Lung (tissue), 11 donors: ENCODE measurements at regions not wholly inside any gene's neighbourhood (a gene's known extent, or its start where the extent isn't known, plus 50 kb on each side); places are given as distances from the start of the nearest gene placed in this dataset.

Experiments used
- ATAC-seq: fragments of 200-7000 bp; cut with Tn5 transposase; one replicate; pipeline ENCODE4 v1.9.1; 2020; ENCODE audit warnings: moderate number of reproducible peaks; ENCODE audit not compliant: insufficient read depth, low FRiP score
- DNase-seq, 3 donors: peaks; one replicate each; pipeline ENCODE4 v3.0.0-alpha.2; 2013 to 2017
- H3K27ac ChIP-seq, 2 donors: one replicate each; pipeline ENCODE4 v1.5.1; 2013; ENCODE audit warnings: mild to moderate bottlenecking in 2 of 2, moderate library complexity in 2 of 2, control low read depth in 1 of 2, inconsistent platforms in 1 of 2, low read depth in 1 of 2, low read length in 1 of 2
- H3K27me3 ChIP-seq, 3 donors: one replicate each; pipeline ENCODE4 v1.5.1; 2013; ENCODE audit warnings: low read length in 2 of 3; ENCODE audit not compliant: control insufficient read depth in 3 of 3, insufficient read depth in 3 of 3
- H3K36me3 ChIP-seq, 4 donors: one replicate each; pipeline ENCODE4 v1.5.1; 2013; ENCODE audit warnings: low read length in 4 of 4, mild to moderate bottlenecking in 1 of 4, moderate library complexity in 1 of 4; ENCODE audit not compliant: control insufficient read depth in 4 of 4, insufficient read depth in 4 of 4
- H3K4me1 ChIP-seq, 5 donors: one replicate each; pipeline ENCODE4 v1.5.1; 2013; ENCODE audit warnings: low read length in 5 of 5, mild to moderate bottlenecking in 2 of 5, moderate library complexity in 1 of 5; ENCODE audit not compliant: control insufficient read depth in 5 of 5, insufficient read depth in 5 of 5
- H3K4me3 ChIP-seq: one replicate; pipeline ENCODE4 v1.5.1; 2013; ENCODE audit warnings: mild to moderate bottlenecking, control low read depth, moderate library complexity
- H3K9ac ChIP-seq, 2 donors: one replicate each; pipeline ENCODE4 v1.5.1; 2013; ENCODE audit warnings: low read length in 2 of 2, control low read depth in 1 of 2; ENCODE audit not compliant: insufficient read depth in 1 of 2
- H3K9me3 ChIP-seq, 4 donors: one replicate each; pipeline ENCODE4 v1.5.1; 2013; ENCODE audit warnings: low read length in 3 of 4, mild to moderate bottlenecking in 1 of 4, moderate library complexity in 1 of 4; ENCODE audit not compliant: control insufficient read depth in 4 of 4, insufficient read depth in 3 of 4
- CTCF ChIP-seq: IDR thresholded peaks from 2 replicates; pipeline ENCODE4 v1.5.1; 2012; ENCODE audit warnings: mild to moderate bottlenecking; ENCODE audit errors: control extremely low read depth, extremely low read depth
- WGBS, 2 donors: extraction: QIAGEN DNeasy Blood & Tissue Kit; methylation state at CpG; one replicate each; pipeline ENCODE4 v1.1.7; 2013; 5-methylcytosine and 5-hydroxymethylcytosine counted together
- donor health status: control.
- donor health status: control.
- donor health status: Bipolar disorder and iron deficiency.
- donor health status: healthy.
- donor health status: DM: yes; HTN: yes; CAD: no.

DNA sequence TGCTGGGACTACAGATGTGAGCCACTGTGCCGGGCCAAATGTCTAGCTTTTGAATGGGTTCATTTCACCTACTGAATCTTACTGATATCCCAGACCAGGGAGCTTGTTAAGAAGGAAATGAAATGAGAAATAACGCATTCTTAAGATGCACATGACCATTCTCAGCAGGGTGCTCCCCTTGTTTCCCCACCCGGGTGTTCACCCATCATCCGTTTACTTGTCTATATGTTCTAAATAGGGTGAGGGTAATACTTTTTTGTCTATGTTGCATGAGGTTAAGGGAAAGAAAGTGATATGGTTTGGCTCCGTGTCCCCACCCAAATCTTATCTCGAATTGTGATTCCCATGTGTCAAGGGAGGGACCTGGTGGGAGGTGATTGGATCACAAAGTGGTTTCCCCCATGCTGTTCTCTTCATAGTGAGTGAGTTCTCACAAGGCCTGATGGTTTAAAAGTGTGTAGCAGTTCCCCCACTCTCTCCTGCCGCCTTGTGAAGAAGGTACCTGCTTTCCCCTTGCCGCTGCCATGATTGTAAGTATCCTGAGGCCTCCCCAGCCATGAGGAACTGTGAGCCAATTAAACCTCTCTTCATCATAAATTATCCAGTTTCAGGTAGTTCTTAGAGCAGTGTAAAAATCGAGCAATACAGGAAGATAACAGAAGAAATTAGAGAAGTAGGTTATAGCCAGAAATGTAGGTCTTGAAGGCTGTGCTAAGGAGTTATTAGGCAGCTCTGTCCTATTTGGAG, 129.1 kb downstream of the DDX1 start:
- 86 to 90% methylated on average over 9 of the region's 9 CpGs for WGBS, 2 donors
- DNase-seq (no peak), ATAC-seq (no peak)
- H3K9ac ChIP-seq = no peak overlapping the region
- H3K27me3 ChIP-seq = no peaks in the 10 kb centered on the region
- H3K4me3 ChIP-seq = no peak overlapping the region
- no peak overlapping the region for H3K27ac ChIP-seq
- no peak for TF ChIP-seq CTCF
- peaks cover 0 to 2% (median 0%) of the 10 kb centered on the region in 5 donors for H3K4me1 ChIP-seq
- no peaks in the 10 kb centered on the region for H3K9me3 ChIP-seq
- no peaks in the 10 kb centered on the region for H3K36me3 ChIP-seq

DNA sequence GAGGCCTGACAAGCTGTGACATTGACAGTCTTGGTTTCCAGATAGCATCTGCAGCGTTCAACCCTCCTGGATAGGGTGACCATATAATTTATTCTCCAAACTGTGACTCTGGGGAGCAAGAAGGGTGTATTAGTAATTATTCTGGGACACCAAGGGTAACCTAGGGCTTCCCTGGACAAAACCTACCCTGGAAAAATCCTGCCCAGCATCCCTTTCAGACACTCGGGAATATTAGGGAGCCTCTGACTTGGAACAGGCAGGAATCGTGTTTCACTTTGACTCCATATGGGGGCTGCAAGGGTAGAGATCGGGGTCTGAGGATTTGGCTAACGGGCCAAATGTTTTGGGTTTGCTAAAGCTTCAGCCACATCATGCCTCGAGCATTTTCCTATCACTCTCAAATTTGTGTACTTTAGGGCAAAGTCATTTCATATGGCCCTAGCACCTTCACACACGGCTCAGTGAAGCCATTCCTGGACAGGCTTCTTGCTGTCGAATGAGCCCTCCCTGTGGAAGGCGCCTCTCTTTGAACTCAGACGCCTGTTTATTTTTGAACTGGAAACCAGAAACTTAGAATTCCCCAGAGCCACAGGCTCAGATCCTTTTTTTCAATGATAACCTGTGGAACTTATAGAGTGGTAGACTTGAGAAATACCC, 129.9 kb downstream of the DDX1 start:
- Histone ChIP-seq H3K9me3 (no peaks in the 10 kb centered on the region), H3K36me3 (no peaks in the 10 kb centered on the region), H3K4me3 (no peak overlapping the region), H3K27me3 (no peaks in the 10 kb centered on the region), H3K27ac (no peak overlapping the region), H3K4me1 (peaks cover 0 to 2% (median 0%) of the 10 kb centered on the region in 5 donors), H3K9ac (no peak overlapping the region)
- WGBS, 2 donors = 86 to 93% methylated on average over 10 of the region's 10 CpGs
- ATAC-seq (no peak), DNase-seq (no peak)
- no peak for TF ChIP-seq CTCF

- Histone ChIP-seq H3K9me3 (no peaks in the 10 kb centered on the region), H3K9ac (no peak overlapping the region), H3K4me1 (peaks cover 0 to 2% (median 0%) of the 10 kb centered on the region in 5 donors), H3K27me3 (no peaks in the 10 kb centered on the region), H3K4me3 (no peak overlapping the region), H3K27ac (no peak overlapping the region), H3K36me3 (no peaks in the 10 kb centered on the region)
- DNase-seq (no peak), ATAC-seq (no peak)
- WGBS, 2 donors = 96 to 99% methylated on average over 3 of the region's 3 CpGs
- TF ChIP-seq CTCF = no peak
Measured at GRCh38 chr2:15722980-15723379, 131.3 kb downstream of the DDX1 start.
